ENCODE measurements at regions not wholly inside any gene's neighbourhood (a gene's known extent, or its start where the extent isn't known, plus 50 kb on each side); places are given as distances from the start of the nearest gene placed in this dataset.

DNA sequence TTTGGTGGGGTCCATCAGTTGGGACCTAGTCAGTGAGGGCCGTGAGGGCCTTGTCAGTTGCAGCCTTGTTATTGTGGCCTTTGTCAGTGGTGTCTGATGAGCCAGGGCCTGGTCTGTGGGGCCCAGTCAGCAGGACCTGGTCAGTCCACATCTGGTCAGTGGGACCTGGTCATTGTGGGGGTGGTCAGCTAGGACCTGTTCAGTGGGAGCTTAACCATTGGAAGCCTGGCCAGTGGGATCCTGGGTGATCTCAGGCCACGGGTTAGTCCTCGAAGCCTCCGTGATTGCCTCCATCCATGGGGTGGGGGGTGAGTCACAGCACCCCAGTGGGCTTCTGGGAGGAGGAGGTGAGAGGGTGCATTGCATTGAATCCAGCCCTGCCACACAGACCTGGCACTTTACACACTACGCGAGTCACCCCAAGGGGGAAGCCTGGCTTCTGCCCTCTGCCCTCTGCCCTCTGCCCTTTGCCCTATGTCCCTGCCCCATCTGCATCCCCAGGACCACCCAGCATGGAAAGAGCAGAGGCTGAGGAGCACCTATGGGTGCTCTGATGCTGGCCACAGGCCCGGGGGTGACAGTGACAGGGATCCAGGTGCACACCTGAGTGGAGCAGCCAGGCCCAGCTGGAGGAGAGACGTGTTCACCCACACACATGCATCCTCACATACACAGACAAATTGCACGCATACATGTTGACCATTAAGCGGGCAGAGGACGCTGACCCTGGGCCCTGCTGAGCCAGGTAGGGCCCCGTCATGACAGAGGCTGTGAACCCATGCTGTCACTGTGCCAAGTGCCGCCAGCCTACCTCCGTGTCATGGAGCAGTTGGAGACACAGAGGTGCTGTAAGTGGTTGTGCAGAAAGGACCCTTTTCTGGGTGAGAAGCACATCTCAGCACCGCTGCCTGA lies 59.8 kb upstream of the TPM4 start:
- TF ChIP-seq NPAS2 (CRISPR knock-in tag; IDR thresholded peaks at IDR 0.05; ENCODE audit: borderline replicate concordance) (no peak), TP53 (CRISPR knock-in tag; IDR thresholded peaks at IDR 0.05) (no peak), BHLHE40 (IDR thresholded peaks at IDR 0.05; ENCODE audit: low read depth, low read length) (no peak), PHF8 (IDR thresholded peaks at IDR 0.05; ENCODE audit: borderline replicate concordance, low read depth) (no peak)
- TF ChIP-seq, protein P1, sequence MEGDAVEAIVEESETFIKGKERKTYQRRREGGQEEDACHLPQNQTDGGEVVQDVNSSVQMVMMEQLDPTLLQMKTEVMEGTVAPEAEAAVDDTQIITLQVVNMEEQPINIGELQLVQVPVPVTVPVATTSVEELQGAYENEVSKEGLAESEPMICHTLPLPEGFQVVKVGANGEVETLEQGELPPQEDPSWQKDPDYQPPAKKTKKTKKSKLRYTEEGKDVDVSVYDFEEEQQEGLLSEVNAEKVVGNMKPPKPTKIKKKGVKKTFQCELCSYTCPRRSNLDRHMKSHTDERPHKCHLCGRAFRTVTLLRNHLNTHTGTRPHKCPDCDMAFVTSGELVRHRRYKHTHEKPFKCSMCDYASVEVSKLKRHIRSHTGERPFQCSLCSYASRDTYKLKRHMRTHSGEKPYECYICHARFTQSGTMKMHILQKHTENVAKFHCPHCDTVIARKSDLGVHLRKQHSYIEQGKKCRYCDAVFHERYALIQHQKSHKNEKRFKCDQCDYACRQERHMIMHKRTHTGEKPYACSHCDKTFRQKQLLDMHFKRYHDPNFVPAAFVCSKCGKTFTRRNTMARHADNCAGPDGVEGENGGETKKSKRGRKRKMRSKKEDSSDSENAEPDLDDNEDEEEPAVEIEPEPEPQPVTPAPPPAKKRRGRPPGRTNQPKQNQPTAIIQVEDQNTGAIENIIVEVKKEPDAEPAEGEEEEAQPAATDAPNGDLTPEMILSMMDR (IDR thresholded peaks at IDR 0.05): no peak
- H3K4me2 ChIP-seq: no peak overlapping the region
- H3K4me3 ChIP-seq: no peak overlapping the region
- H3K27ac ChIP-seq: no peak overlapping the region
- 76% methylated on average over 6 of the region's 15 CpGs for WGBS (ENCODE audit: missing lambda C conversion rate)
- no peak for DNase-seq (ENCODE audit: low read depth in 1 of 2, low spot score in 1 of 2)
- no peaks in the 10 kb centered on the region for H3K4me1 ChIP-seq
- CTCF ChIA-PET: interaction anchor here (0.6 to 0.7 kb wide), 2 partner anchors 387 to 405 kb away, joined by 3 read pairs; no protein-coding TSS in a partner anchor
- no peak for FAIRE-seq
- POLR2A ChIA-PET: no interaction called here
- no peaks in the 10 kb centered on the region for H3K9me3 ChIP-seq
- ATAC-seq: no peak

DNA sequence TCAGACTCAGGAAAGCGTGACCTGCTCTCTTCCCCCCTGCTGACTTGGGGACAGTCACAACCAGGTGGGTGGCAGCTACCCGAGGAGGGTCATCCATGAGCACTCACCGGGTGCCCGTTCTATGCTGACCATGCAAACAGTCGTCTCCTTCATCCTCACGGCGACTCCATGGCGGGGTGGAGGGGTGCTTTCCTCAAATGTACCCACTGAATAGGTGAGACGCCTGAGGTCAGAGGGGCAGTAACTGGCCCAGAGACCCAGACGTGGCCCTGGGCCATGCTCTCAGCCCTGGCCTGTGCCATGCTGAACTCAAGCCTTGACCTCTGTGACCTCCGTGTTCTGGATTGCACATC lies 59.2 kb upstream of the TPM4 start:
- Histone ChIP-seq H3K4me1 (no peaks in the 10 kb centered on the region), H3K9me3 (no peaks in the 10 kb centered on the region), H3K4me3 (no peak overlapping the region), H3K27ac (no peak overlapping the region), H3K4me2 (no peak overlapping the region)
- TF ChIP-seq RARB (CRISPR knock-in tag; IDR thresholded peaks at IDR 0.05): no peak
- 80% methylated on average over 9 of the region's 11 CpGs for WGBS (ENCODE audit: missing lambda C conversion rate)
- ChIA-PET CTCF (interaction anchor here (0.6 kb wide), 1 partner anchor 1530 kb away, joined by 3 read pairs; no protein-coding TSS in a partner anchor), POLR2A (no interaction called here)
- ATAC-seq: no peak
- no peak for FAIRE-seq
- no peak for DNase-seq (ENCODE audit: low read depth in 1 of 2, low spot score in 1 of 2)

DNA sequence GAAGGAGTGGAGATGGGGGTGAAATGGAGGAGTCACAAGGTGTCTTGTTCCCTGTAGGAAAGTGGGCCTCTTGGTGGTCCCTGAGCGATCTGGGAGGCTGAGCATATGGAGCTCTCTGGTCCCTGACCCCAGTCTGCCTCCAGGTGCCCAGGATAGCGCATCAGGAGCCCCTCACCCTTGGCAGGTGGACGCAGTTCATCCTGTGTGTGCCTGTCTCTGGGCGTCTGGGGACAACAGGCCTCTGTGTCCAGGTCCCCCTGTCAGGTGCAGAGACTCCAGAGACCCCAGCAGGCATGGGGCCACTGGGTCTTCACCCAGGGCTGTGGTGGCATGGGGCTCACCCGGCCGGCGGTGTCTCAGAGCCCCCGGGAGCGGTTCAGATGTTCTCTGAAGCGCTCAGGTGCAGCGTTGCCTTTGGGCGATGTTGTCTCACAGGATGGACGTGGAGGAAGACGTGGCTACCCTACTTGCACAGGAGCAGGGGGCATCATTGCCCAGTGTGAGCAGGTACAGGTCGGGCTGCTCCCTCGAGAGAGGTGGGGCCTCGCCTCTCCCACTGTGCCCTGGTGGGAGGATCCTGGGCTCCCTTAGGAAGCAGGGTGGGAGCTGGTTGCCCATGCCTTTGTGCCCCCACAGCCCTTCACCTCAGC lies 58.1 kb upstream of the TPM4 start:
- no peak overlapping the region for H3K27ac ChIP-seq
- TF ChIP-seq CHD4 (IDR thresholded peaks at IDR 0.05; ENCODE audit: borderline replicate concordance) (no peak), RFX5 (IDR thresholded peaks at IDR 0.05) (no peak), POLR2AphosphoS2 (conservative IDR thresholded peaks at IDR 0.05; ENCODE audit: low read length) (no peak), HEYL (CRISPR knock-in tag; IDR thresholded peaks at IDR 0.05) (no peak), CEBPB (IDR thresholded peaks at IDR 0.05) (no peak)
- no peak for DNase-seq (ENCODE audit: low read depth in 1 of 2, low spot score in 1 of 2)
- POLR2A ChIA-PET: no interaction called here
- 68% methylated on average over 11 of the region's 17 CpGs for WGBS (ENCODE audit: missing lambda C conversion rate)
- no peak for FAIRE-seq
- no peaks in the 10 kb centered on the region for H3K9me3 ChIP-seq
- ATAC-seq: no peak
- no peak overlapping the region for H3K4me2 ChIP-seq
- CTCF ChIA-PET: interaction anchor here (0.7 kb wide), 1 partner anchor 39 kb away, joined by 3 read pairs; no protein-coding TSS in a partner anchor
- H3K4me1 ChIP-seq: no peaks in the 10 kb centered on the region
- no peak overlapping the region for H3K4me3 ChIP-seq

DNA sequence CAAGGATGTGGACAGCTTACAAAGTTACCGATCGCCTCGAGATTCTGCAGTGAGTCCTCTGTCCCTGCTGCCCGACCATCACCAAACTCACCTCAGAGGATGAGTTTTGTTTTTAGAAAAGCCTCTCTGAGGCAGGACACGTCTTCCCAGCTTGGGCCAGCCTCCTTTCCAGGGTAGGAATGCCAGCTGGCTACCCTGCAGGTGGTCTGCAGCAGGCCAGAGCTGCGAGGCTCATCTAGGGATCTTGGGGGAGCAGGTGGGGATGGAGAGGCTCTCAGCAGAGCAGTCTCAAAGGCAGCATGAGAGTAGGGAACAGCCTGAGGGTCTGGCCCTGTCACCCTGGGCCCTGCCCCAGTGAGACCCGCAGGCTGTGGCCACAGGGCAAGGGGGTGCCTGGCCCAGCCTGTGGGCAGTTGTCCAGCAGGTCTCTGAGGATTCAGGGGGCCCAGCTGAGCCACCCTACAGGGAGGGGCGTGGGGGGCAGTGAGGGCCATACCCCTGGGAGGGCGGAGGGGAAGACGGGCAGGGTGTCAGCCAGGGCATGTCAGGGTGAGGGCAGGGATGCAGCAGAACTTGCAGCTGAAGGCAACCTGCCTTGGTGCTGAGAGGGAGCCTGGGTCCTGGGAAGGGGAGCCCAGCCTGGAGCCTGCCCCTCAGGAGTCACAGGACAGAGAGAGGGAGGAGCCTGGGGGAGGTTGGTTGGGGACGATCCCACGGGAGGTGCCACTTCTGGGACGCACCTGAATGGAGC lies 57.3 kb upstream of the TPM4 start:
- ATAC-seq (no peak), FAIRE-seq (no peak), DNase-seq (ENCODE audit: low read depth in 1 of 2, low spot score in 1 of 2) (no peak)
- Histone ChIP-seq H3K9me3 (no peaks in the 10 kb centered on the region), H3K4me3 (no peak overlapping the region), H3K27ac (no peak overlapping the region), H3K4me2 (no peak overlapping the region), H3K4me1 (no peaks in the 10 kb centered on the region)
- ChIA-PET CTCF (interaction anchor here (0.6 kb wide), 1 partner anchor 1327 kb away, joined by 3 read pairs; no protein-coding TSS in a partner anchor), POLR2A (no interaction called here)
- 69% methylated on average over 9 of the region's 13 CpGs for WGBS (ENCODE audit: missing lambda C conversion rate)
- TF ChIP-seq KDM1A (IDR thresholded peaks at IDR 0.05; ENCODE audit: low read depth): no peak
- TF ChIP-seq GATA3 (IDR thresholded peaks at IDR 0.05; ENCODE audit: borderline replicate concordance): no peak
- TF ChIP-seq, protein P2, sequence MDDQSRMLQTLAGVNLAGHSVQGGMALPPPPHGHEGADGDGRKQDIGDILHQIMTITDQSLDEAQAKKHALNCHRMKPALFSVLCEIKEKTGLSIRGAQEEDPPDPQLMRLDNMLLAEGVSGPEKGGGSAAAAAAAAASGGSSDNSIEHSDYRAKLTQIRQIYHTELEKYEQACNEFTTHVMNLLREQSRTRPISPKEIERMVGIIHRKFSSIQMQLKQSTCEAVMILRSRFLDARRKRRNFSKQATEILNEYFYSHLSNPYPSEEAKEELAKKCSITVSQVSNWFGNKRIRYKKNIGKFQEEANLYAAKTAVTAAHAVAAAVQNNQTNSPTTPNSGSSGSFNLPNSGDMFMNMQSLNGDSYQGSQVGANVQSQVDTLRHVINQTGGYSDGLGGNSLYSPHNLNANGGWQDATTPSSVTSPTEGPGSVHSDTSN (IDR thresholded peaks at IDR 0.05): no peak
- no peak for TF ChIP-seq MAZ (IDR thresholded peaks at IDR 0.05; ENCODE audit: borderline replicate concordance, low read depth, low read length)
- TF ChIP-seq, protein P3, sequence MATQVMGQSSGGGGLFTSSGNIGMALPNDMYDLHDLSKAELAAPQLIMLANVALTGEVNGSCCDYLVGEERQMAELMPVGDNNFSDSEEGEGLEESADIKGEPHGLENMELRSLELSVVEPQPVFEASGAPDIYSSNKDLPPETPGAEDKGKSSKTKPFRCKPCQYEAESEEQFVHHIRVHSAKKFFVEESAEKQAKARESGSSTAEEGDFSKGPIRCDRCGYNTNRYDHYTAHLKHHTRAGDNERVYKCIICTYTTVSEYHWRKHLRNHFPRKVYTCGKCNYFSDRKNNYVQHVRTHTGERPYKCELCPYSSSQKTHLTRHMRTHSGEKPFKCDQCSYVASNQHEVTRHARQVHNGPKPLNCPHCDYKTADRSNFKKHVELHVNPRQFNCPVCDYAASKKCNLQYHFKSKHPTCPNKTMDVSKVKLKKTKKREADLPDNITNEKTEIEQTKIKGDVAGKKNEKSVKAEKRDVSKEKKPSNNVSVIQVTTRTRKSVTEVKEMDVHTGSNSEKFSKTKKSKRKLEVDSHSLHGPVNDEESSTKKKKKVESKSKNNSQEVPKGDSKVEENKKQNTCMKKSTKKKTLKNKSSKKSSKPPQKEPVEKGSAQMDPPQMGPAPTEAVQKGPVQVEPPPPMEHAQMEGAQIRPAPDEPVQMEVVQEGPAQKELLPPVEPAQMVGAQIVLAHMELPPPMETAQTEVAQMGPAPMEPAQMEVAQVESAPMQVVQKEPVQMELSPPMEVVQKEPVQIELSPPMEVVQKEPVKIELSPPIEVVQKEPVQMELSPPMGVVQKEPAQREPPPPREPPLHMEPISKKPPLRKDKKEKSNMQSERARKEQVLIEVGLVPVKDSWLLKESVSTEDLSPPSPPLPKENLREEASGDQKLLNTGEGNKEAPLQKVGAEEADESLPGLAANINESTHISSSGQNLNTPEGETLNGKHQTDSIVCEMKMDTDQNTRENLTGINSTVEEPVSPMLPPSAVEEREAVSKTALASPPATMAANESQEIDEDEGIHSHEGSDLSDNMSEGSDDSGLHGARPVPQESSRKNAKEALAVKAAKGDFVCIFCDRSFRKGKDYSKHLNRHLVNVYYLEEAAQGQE (IDR thresholded peaks at IDR 0.05): no peak
- TF ChIP-seq, protein P4, sequence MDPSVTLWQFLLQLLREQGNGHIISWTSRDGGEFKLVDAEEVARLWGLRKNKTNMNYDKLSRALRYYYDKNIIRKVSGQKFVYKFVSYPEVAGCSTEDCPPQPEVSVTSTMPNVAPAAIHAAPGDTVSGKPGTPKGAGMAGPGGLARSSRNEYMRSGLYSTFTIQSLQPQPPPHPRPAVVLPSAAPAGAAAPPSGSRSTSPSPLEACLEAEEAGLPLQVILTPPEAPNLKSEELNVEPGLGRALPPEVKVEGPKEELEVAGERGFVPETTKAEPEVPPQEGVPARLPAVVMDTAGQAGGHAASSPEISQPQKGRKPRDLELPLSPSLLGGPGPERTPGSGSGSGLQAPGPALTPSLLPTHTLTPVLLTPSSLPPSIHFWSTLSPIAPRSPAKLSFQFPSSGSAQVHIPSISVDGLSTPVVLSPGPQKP (IDR thresholded peaks at IDR 0.05; ENCODE audit: low read depth, low read length): no peak
- no peak for TF ChIP-seq FOXS1 (CRISPR knock-in tag; IDR thresholded peaks at IDR 0.05)
- no peak for TF ChIP-seq FOSL2 (IDR thresholded peaks at IDR 0.05)
- TF ChIP-seq FOSL2 (CRISPR knock-in tag; IDR thresholded peaks at IDR 0.05): no peak

All from A549 (cell line).